ENCODE measurements at regions not wholly inside any gene's neighbourhood (a gene's known extent, or its start where the extent isn't known, plus 50 kb on each side); places are given as distances from the start of the nearest gene placed in this dataset.

GRCh38 chr13:40083841-40084240, 428.4 kb downstream of the COG6 start:
- DNase-seq, result no peak

GRCh38 chr13:40084934-40085333, 429.5 kb downstream of the COG6 start:
- no peak for DNase-seq

GRCh38 chr13:40087091-40088002, 431.9 kb downstream of the COG6 start:
- no peak for DNase-seq

- no peak for DNase-seq
Measured at GRCh38 chr13:40094056-40094455, 438.6 kb downstream of the COG6 start.

GRCh38 chr13:40095695-40096356, 440.4 kb downstream of the COG6 start:
- DNase-seq, result no peak

GRCh38 chr13:40096357-40096901, 441.0 kb downstream of the COG6 start:
- DNase-seq, result peak; percentile 36

GRCh38 chr13:40098246-40098645, 442.8 kb downstream of the COG6 start:
- DNase-seq, result no peak

GRCh38 chr13:40101708-40102359, 446.4 kb downstream of the COG6 start:
- peak; percentile 25 for DNase-seq

- DNase-seq, result no peak
Measured at GRCh38 chr13:40102360-40102727, 446.9 kb downstream of the COG6 start.

GRCh38 chr13:40102854-40103253, 447.4 kb downstream of the COG6 start:
- DNase-seq, result peak; percentile 89

- DNase-seq, result no peak
Measured at GRCh38 chr13:40103864-40104263, 448.4 kb downstream of the COG6 start.

- DNase-seq, result no peak
Measured at GRCh38 chr13:40105231-40105630, 449.8 kb downstream of the COG6 start.

GRCh38 chr13:40109351-40109844, 453.9 kb downstream of the COG6 start:
- no peak for DNase-seq

- no peak for DNase-seq
Measured at GRCh38 chr13:40113643-40114304, 458.3 kb downstream of the COG6 start.

GRCh38 chr13:40114305-40114896, 458.9 kb downstream of the COG6 start:
- no peak for DNase-seq

GRCh38 chr13:40115426-40115825, 460.0 kb downstream of the COG6 start:
- no peak for DNase-seq

GRCh38 chr13:40116008-40116407, 460.5 kb downstream of the COG6 start:
- no peak for DNase-seq

GRCh38 chr13:40118337-40118736, 462.9 kb downstream of the COG6 start:
- no peak for DNase-seq

GRCh38 chr13:40119852-40120251, 464.4 kb downstream of the COG6 start:
- no peak for DNase-seq

GRCh38 chr13:40120288-40120687, 464.8 kb downstream of the COG6 start:
- no peak for DNase-seq

GRCh38 chr13:40120781-40121180, 465.3 kb downstream of the COG6 start:
- no peak for DNase-seq

- no peak for DNase-seq
Measured at GRCh38 chr13:40121722-40122121, 466.3 kb downstream of the COG6 start.
